ENCODE measurements at regions not wholly inside any gene's neighbourhood (a gene's known extent, or its start where the extent isn't known, plus 50 kb on each side); places are given as distances from the start of the nearest gene placed in this dataset.

DNA sequence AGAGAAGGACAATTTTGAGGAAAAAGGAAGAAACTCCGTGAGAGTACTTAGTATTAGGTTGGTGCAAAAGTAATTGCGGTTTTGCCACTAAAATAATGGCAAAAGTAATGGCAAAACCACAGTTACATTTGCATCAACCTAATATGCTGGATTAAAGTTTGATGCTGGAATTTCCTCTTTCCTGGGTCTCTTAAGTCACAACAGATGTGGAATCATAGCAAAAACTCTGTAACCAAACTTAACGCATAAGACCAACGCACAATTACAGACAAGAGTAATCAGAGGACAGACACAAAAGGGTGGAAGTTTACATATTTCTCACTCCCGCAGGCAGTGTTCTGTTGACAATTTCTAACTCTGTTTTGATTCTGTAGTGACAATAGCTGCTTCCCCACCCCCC, 182.4 kb downstream of the BACH1 start:
- TF ChIP-seq, protein P1, sequence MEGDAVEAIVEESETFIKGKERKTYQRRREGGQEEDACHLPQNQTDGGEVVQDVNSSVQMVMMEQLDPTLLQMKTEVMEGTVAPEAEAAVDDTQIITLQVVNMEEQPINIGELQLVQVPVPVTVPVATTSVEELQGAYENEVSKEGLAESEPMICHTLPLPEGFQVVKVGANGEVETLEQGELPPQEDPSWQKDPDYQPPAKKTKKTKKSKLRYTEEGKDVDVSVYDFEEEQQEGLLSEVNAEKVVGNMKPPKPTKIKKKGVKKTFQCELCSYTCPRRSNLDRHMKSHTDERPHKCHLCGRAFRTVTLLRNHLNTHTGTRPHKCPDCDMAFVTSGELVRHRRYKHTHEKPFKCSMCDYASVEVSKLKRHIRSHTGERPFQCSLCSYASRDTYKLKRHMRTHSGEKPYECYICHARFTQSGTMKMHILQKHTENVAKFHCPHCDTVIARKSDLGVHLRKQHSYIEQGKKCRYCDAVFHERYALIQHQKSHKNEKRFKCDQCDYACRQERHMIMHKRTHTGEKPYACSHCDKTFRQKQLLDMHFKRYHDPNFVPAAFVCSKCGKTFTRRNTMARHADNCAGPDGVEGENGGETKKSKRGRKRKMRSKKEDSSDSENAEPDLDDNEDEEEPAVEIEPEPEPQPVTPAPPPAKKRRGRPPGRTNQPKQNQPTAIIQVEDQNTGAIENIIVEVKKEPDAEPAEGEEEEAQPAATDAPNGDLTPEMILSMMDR (IDR thresholded peaks at IDR 0.05) = no peak
- TF ChIP-seq POLR2A (IDR thresholded peaks at IDR 0.05) = no peak

All from right lobe of liver (tissue), 4 donors.